Stimulated activated CD4-positive, alpha-beta T cell treated with anti-CD3 and anti-CD28 coated beads, TNF-alpha, amount 100 ng/mL, for 24 hours (primary cell): ENCODE measurements at regions not wholly inside any gene's neighbourhood (a gene's known extent, or its start where the extent isn't known, plus 50 kb on each side); places are given as distances from the start of the nearest gene placed in this dataset.
"Not testable (repeated sequence)": the region's sequence is repeated elsewhere in the genome, so short reads cannot be mapped to it uniquely, and the experiment has no call there.

Experiments used
- DNase-seq, 3 experiments: peaks; one replicate each; pipeline ENCODE4 v3.0.0-alpha.2; 2020; ENCODE audit warnings: low read depth in 3 of 3

GRCh38 chr18:73458186-73458964 lies 590.6 kb upstream of the NETO1 start:
- DNase-seq = no peak

- DNase-seq = no peak
Observed at GRCh38 chr18:73456643-73457042, 588.9 kb upstream of the NETO1 start.

GRCh38 chr18:73452866-73453265 lies 585.1 kb upstream of the NETO1 start:
- DNase-seq = no peak

- DNase-seq = no peak
Observed at GRCh38 chr18:73446502-73446901, 578.7 kb upstream of the NETO1 start.

- no peak for DNase-seq
Observed at GRCh38 chr18:73431620-73432019, 563.8 kb upstream of the NETO1 start.

GRCh38 chr18:73421010-73421409 lies 553.2 kb upstream of the NETO1 start:
- DNase-seq = no peak

- DNase-seq = no peak
Observed at GRCh38 chr18:73419531-73419930, 551.7 kb upstream of the NETO1 start.

- no peak for DNase-seq
Observed at GRCh38 chr18:73414598-73414997, 546.8 kb upstream of the NETO1 start.

GRCh38 chr18:73414069-73414468 lies 546.3 kb upstream of the NETO1 start:
- DNase-seq = no peak

- DNase-seq = no peak
Observed at GRCh38 chr18:73409242-73409641, 541.5 kb upstream of the NETO1 start.

- no peak for DNase-seq
Observed at GRCh38 chr18:73408469-73408868, 540.7 kb upstream of the NETO1 start.

GRCh38 chr18:73407506-73407905 lies 539.7 kb upstream of the NETO1 start:
- no peak for DNase-seq

- no peak for DNase-seq
Observed at GRCh38 chr18:73384246-73384645, 516.5 kb upstream of the NETO1 start.

GRCh38 chr18:73381699-73382036 lies 513.9 kb upstream of the NETO1 start:
- DNase-seq = no peak

GRCh38 chr18:73381016-73381698 lies 513.4 kb upstream of the NETO1 start:
- DNase-seq = no peak

- no peak for DNase-seq
Observed at GRCh38 chr18:73366713-73367112, 498.9 kb upstream of the NETO1 start.

- DNase-seq = no peak
Observed at GRCh38 chr18:73365018-73365417, 497.2 kb upstream of the NETO1 start.

GRCh38 chr18:73355121-73355520 lies 487.3 kb upstream of the NETO1 start:
- no peak for DNase-seq

GRCh38 chr18:73352546-73352945 lies 484.8 kb upstream of the NETO1 start:
- DNase-seq = no peak

GRCh38 chr18:73340135-73340977 lies 472.6 kb upstream of the NETO1 start:
- no peak for DNase-seq

- DNase-seq = no peak
Observed at GRCh38 chr18:73331212-73331772, 463.5 kb upstream of the NETO1 start.

GRCh38 chr18:73330106-73330505 lies 462.3 kb upstream of the NETO1 start:
- DNase-seq = not testable (repeated sequence)
